OCI-LY1 (cell line): ENCODE measurements at regions not wholly inside any gene's neighbourhood (a gene's known extent, or its start where the extent isn't known, plus 50 kb on each side); places are given as distances from the start of the nearest gene placed in this dataset.

Experiments used
- H2AFZ ChIP-seq: fragments of 200-600 bp; sonication (generic), shearing (Covaris generic); 2 replicates; pipeline ENCODE4 v1.6.0; 2014; ENCODE audit warnings: antibody characterized with exemption, mild to moderate bottlenecking, low read length
- H3F3A ChIP-seq: fragments of 200-600 bp; sonication (generic), shearing (Covaris generic); 2 replicates; pipeline ENCODE4 v1.6.0; 2014; ENCODE audit warnings: mild to moderate bottlenecking, antibody characterized with exemption, low read length, moderate library complexity; ENCODE audit not compliant: insufficient read depth
- H3K27ac ChIP-seq: fragments of 200-600 bp; sonication (generic); 2 replicates; pipeline ENCODE4 v1.5.1; 2014; ENCODE audit warnings: low read length, mixed run types, mild to moderate bottlenecking, low read depth; ENCODE audit not compliant: poor library complexity, severe bottlenecking
- H3K27me3 ChIP-seq: fragments of 200-600 bp; sonication (generic); 2 replicates; pipeline ENCODE4 v1.6.0; 2014; ENCODE audit warnings: antibody characterized with exemption, mild to moderate bottlenecking, low read length, moderate library complexity; ENCODE audit not compliant: insufficient read depth
- H3K36me3 ChIP-seq: fragments of 200-600 bp; sonication (generic); 2 replicates; pipeline ENCODE4 v1.6.1; 2014; ENCODE audit warnings: mild to moderate bottlenecking, antibody characterized with exemption, low read length, moderate library complexity, mixed read lengths; ENCODE audit not compliant: insufficient read depth
- H3K4me1 ChIP-seq: fragments of 200-600 bp; sonication (generic); 2 replicates; pipeline ENCODE4 v1.5.1; 2014; ENCODE audit warnings: mild to moderate bottlenecking, low read length, moderate library complexity; ENCODE audit not compliant: insufficient read depth, severe bottlenecking
- H3K4me2 ChIP-seq: fragments of 200-600 bp; sonication (generic), shearing (Covaris generic); 2 replicates; pipeline ENCODE4 v1.6.1; 2014; ENCODE audit warnings: low read length
- H3K4me3 ChIP-seq: fragments of 200-600 bp; sonication (generic); 2 replicates; pipeline ENCODE4 v1.5.1; 2014; ENCODE audit warnings: low read length, low read depth, mild to moderate bottlenecking, mixed read lengths; ENCODE audit not compliant: poor library complexity, severe bottlenecking
- H3K79me2 ChIP-seq: fragments of 200-600 bp; shearing (Covaris generic); 2 replicates; pipeline ENCODE4 v1.6.1; 2016; ENCODE audit warnings: mixed run types, low read length, mixed read lengths; ENCODE audit not compliant: insufficient read depth
- H3K9ac ChIP-seq: fragments of 200-600 bp; sonication (generic), shearing (Covaris generic); 2 replicates; pipeline ENCODE4 v1.6.1; 2014; ENCODE audit warnings: mild to moderate bottlenecking, low read length, mixed read lengths
- H3K9me2 ChIP-seq: fragments of 200-600 bp; sonication (generic), shearing (Covaris generic); 2 replicates; pipeline ENCODE4 v1.6.1; 2014; ENCODE audit warnings: low read depth, mild to moderate bottlenecking, low read length, mixed read lengths
- H3K9me3 ChIP-seq: fragments of 200-600 bp; shearing (Covaris generic); 2 replicates; pipeline ENCODE4 v1.6.1; 2014; ENCODE audit warnings: low read length, mixed read lengths
- H4K20me1 ChIP-seq: fragments of 200-600 bp; sonication (generic), shearing (Covaris generic); 2 replicates; pipeline ENCODE4 v1.6.0; 2016; ENCODE audit warnings: mild to moderate bottlenecking, low read length; ENCODE audit not compliant: insufficient read depth
- EZH2 ChIP-seq: fragments of 200-600 bp; sonication (generic), shearing (Covaris generic); IDR thresholded peaks from 2 replicates; pipeline ENCODE4 v1.8.0; 2017; ENCODE audit warnings: borderline replicate concordance, mixed run types, mild to moderate bottlenecking, antibody characterized with exemption, low read length, moderate library complexity, mixed read lengths
- TF ChIP-seq, protein P1 (sequence below): fragments of 200-600 bp; sonication (generic), shearing (Covaris generic); IDR thresholded peaks from 2 replicates; pipeline ENCODE4 v1.5.1; 2017; ENCODE audit warnings: mild to moderate bottlenecking, antibody characterized with exemption, low read length, moderate library complexity, mixed read lengths

- TF ChIP-seq, protein P1, sequence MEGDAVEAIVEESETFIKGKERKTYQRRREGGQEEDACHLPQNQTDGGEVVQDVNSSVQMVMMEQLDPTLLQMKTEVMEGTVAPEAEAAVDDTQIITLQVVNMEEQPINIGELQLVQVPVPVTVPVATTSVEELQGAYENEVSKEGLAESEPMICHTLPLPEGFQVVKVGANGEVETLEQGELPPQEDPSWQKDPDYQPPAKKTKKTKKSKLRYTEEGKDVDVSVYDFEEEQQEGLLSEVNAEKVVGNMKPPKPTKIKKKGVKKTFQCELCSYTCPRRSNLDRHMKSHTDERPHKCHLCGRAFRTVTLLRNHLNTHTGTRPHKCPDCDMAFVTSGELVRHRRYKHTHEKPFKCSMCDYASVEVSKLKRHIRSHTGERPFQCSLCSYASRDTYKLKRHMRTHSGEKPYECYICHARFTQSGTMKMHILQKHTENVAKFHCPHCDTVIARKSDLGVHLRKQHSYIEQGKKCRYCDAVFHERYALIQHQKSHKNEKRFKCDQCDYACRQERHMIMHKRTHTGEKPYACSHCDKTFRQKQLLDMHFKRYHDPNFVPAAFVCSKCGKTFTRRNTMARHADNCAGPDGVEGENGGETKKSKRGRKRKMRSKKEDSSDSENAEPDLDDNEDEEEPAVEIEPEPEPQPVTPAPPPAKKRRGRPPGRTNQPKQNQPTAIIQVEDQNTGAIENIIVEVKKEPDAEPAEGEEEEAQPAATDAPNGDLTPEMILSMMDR = no peak
- no peak for TF ChIP-seq EZH2
- no peak overlapping the region for H3K9ac ChIP-seq
- no peak overlapping the region for H3K27ac ChIP-seq
- H3K4me1 ChIP-seq = no peaks in the 10 kb centered on the region
- no peaks in the 10 kb centered on the region for H3K27me3 ChIP-seq
- no peaks in the 10 kb centered on the region for H3K79me2 ChIP-seq
- no peaks in the 10 kb centered on the region for H3K9me3 ChIP-seq
- no peak overlapping the region for H2AFZ ChIP-seq
- no peaks in the 10 kb centered on the region for H3K9me2 ChIP-seq
- H3K4me2 ChIP-seq = no peak overlapping the region
- no peaks in the 10 kb centered on the region for H4K20me1 ChIP-seq
- no peaks in the 10 kb centered on the region for H3F3A ChIP-seq
- no peak overlapping the region for H3K4me3 ChIP-seq
- H3K36me3 ChIP-seq = no peaks in the 10 kb centered on the region
Measured at GRCh38 chr11:127288926-127289325, 288.4 kb upstream of the KIRREL3 start.

DNA sequence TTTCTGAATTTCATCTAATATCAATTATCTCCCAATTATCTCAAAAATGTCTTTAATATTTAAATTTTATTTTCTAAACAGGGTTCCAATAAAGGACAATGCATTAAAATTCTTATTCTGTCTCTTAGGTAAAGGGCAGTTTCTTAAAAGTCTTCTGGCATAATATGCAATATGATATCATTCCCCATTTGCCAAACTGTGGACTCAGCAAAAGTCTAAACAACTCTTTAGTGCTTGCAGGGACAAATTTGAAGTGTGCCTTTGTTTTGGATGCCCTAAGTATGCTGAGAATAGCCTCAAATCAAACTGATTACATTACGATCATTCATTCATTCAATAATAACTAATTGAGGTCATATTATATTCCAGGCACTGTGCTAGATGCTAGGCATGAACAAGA lies 281.0 kb upstream of the KIRREL3 start:
- H3K9me2 ChIP-seq = no peaks in the 10 kb centered on the region
- no peaks in the 10 kb centered on the region for H3K36me3 ChIP-seq
- H2AFZ ChIP-seq = no peak overlapping the region
- no peak overlapping the region for H3K27ac ChIP-seq
- no peaks in the 10 kb centered on the region for H4K20me1 ChIP-seq
- H3K9me3 ChIP-seq = no peaks in the 10 kb centered on the region
- H3K4me2 ChIP-seq = no peak overlapping the region
- no peaks in the 10 kb centered on the region for H3K79me2 ChIP-seq
- H3K9ac ChIP-seq = no peak overlapping the region
- H3F3A ChIP-seq = no peaks in the 10 kb centered on the region
- no peaks in the 10 kb centered on the region for H3K4me1 ChIP-seq
- no peaks in the 10 kb centered on the region for H3K27me3 ChIP-seq
- no peak for TF ChIP-seq EZH2
- TF ChIP-seq, protein P1 = no peak
- no peak overlapping the region for H3K4me3 ChIP-seq

DNA sequence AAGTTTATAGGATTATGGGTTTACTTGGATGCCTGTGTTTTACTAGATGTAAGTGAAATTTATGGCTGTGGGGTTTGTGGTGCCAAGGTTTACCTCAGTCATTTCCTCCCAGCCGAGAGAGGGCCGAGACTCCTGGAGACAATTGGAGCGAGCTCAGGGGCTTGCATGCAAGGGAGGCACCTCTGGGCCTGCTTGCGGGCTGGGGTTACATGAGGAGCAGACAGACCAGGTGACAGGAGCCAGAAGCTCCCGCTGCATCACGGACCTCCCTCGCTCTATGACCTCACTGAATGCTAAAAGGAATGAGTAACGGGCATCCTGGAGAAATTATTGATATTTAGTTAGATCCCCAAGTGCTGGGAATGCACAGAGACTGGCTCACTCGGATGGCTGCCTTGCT lies 275.2 kb upstream of the KIRREL3 start:
- Histone ChIP-seq H2AFZ (no peak overlapping the region), H3K4me3 (no peak overlapping the region), H3K27ac (no peak overlapping the region)

More for the DNA sequence above, 275.2 kb upstream of the KIRREL3 start:
- Histone ChIP-seq H3K79me2 (no peaks in the 10 kb centered on the region), H3K9me3 (no peaks in the 10 kb centered on the region), H3K9me2 (no peaks in the 10 kb centered on the region), H3K4me2 (no peak overlapping the region), H3K36me3 (no peaks in the 10 kb centered on the region), H3F3A (no peaks in the 10 kb centered on the region), H4K20me1 (no peaks in the 10 kb centered on the region), H3K27me3 (no peaks in the 10 kb centered on the region), H3K9ac (no peak overlapping the region), H3K4me1 (no peaks in the 10 kb centered on the region)
- no peak for TF ChIP-seq EZH2
- TF ChIP-seq, protein P1 = no peak
